Effector memory CD4-positive, alpha-beta T cell (primary cell): ENCODE measurements at regions not wholly inside any gene's neighbourhood (a gene's known extent, or its start where the extent isn't known, plus 50 kb on each side); places are given as distances from the start of the nearest gene placed in this dataset.
"Not testable (repeated sequence)": the region's sequence is repeated elsewhere in the genome, so short reads cannot be mapped to it uniquely, and the experiment has no call there.

Experiments used
- DNase-seq, 3 donors: peaks; one replicate each; pipeline ENCODE4 v3.0.0-alpha.2; 2020
- H3K27ac ChIP-seq: 2 replicates; pipeline ENCODE4 v1.7.0; 2013; ENCODE audit warnings: mild to moderate bottlenecking, low read length, moderate library complexity; ENCODE audit not compliant: insufficient read depth, poor library complexity, severe bottlenecking
- H3K27me3 ChIP-seq: replicated peaks from 2 replicates; pipeline ENCODE4 v1.7.0; 2013; ENCODE audit warnings: mild to moderate bottlenecking, low read length; ENCODE audit not compliant: insufficient read depth, control insufficient read depth, poor library complexity, severe bottlenecking
- H3K36me3 ChIP-seq: 2 replicates; pipeline ENCODE4 v1.7.0; 2013; ENCODE audit warnings: mild to moderate bottlenecking, low read length, moderate library complexity; ENCODE audit not compliant: control insufficient read depth, insufficient read depth
- H3K4me1 ChIP-seq: 2 replicates; pipeline ENCODE4 v1.7.0; 2013; ENCODE audit warnings: low read length, mild to moderate bottlenecking; ENCODE audit not compliant: control insufficient read depth, insufficient read depth, poor library complexity, severe bottlenecking
- H3K4me3 ChIP-seq: 2 replicates; pipeline ENCODE4 v1.7.0; 2013; ENCODE audit warnings: low read length, low read depth, mild to moderate bottlenecking; ENCODE audit not compliant: insufficient read depth, poor library complexity, severe bottlenecking
- H3K9me3 ChIP-seq: 2 replicates; pipeline ENCODE4 v1.7.0; 2013; ENCODE audit warnings: mild to moderate bottlenecking, low read length, moderate library complexity; ENCODE audit not compliant: control insufficient read depth

GRCh38 chr7:142638581-142638980 lies 110.7 kb upstream of the PRSS1 start:
- H3K9me3 ChIP-seq, result no peaks in the 10 kb centered on the region
- no peaks in the 10 kb centered on the region for H3K27me3 ChIP-seq
- no peak for DNase-seq
- no peaks in the 10 kb centered on the region for H3K4me1 ChIP-seq
- H3K27ac ChIP-seq, result no peak overlapping the region
- H3K4me3 ChIP-seq, result no peak overlapping the region
- H3K36me3 ChIP-seq, result no peaks in the 10 kb centered on the region

- H3K4me3 ChIP-seq, result peak overlapping the region; percentile 29
- peak overlapping the region; percentile 72 for H3K27ac ChIP-seq
Measured at GRCh38 chr7:142637240-142637639, 112.0 kb upstream of the PRSS1 start.

GRCh38 chr7:142636751-142637150 lies 112.5 kb upstream of the PRSS1 start:
- Histone ChIP-seq H3K4me3 (peak overlapping the region; percentile 29), H3K27me3 (no peaks in the 10 kb centered on the region), H3K4me1 (no peaks in the 10 kb centered on the region), H3K36me3 (no peaks in the 10 kb centered on the region), H3K27ac (peak overlapping the region; percentile 72), H3K9me3 (no peaks in the 10 kb centered on the region)
- no peak for DNase-seq

More at GRCh38 chr7:142637240-142637639, 112.0 kb upstream of the PRSS1 start:
- H3K36me3 ChIP-seq, result no peaks in the 10 kb centered on the region
- no peaks in the 10 kb centered on the region for H3K4me1 ChIP-seq
- H3K27me3 ChIP-seq, result no peaks in the 10 kb centered on the region
- DNase-seq, result no peak
- no peaks in the 10 kb centered on the region for H3K9me3 ChIP-seq

- not testable (repeated sequence) for H3K36me3 ChIP-seq, H3K9me3 ChIP-seq, H3K4me1 ChIP-seq, DNase-seq, H3K27me3 ChIP-seq, H3K27ac ChIP-seq, H3K4me3 ChIP-seq
Measured at GRCh38 chr7:142636107-142636506, 113.2 kb upstream of the PRSS1 start.

GRCh38 chr7:142632271-142633134 lies 116.8 kb upstream of the PRSS1 start:
- Histone ChIP-seq H3K9me3 (no peaks in the 10 kb centered on the region), H3K27me3 (no peaks in the 10 kb centered on the region), H3K4me1 (no peaks in the 10 kb centered on the region), H3K27ac (no peak overlapping the region), H3K4me3 (no peak overlapping the region), H3K36me3 (no peaks in the 10 kb centered on the region)
- DNase-seq, result peak in 2 of 3 donors; percentile 2 to 36

GRCh38 chr7:142629588-142630260 lies 119.5 kb upstream of the PRSS1 start:
- H3K4me1 ChIP-seq, result no peaks in the 10 kb centered on the region
- H3K27ac ChIP-seq, result no peak overlapping the region
- no peaks in the 10 kb centered on the region for H3K9me3 ChIP-seq
- no peak overlapping the region for H3K4me3 ChIP-seq
- no peak for DNase-seq
- H3K36me3 ChIP-seq, result no peaks in the 10 kb centered on the region
- no peaks in the 10 kb centered on the region for H3K27me3 ChIP-seq

GRCh38 chr7:142628945-142629344 lies 120.3 kb upstream of the PRSS1 start:
- Histone ChIP-seq H3K27ac (no peak overlapping the region), H3K36me3 (no peaks in the 10 kb centered on the region), H3K9me3 (no peaks in the 10 kb centered on the region), H3K27me3 (no peaks in the 10 kb centered on the region), H3K4me1 (no peaks in the 10 kb centered on the region), H3K4me3 (no peak overlapping the region)
- no peak for DNase-seq

GRCh38 chr7:142627223-142627622 lies 122.0 kb upstream of the PRSS1 start:
- H3K36me3 ChIP-seq, H3K4me1 ChIP-seq, DNase-seq, H3K27me3 ChIP-seq, H3K9me3 ChIP-seq: not testable (repeated sequence)
- Histone ChIP-seq H3K27ac (peak overlapping the region; percentile 47), H3K4me3 (peak overlapping the region; percentile 7)

GRCh38 chr7:142626420-142627035 lies 122.7 kb upstream of the PRSS1 start:
- DNase-seq, result peak; percentile 22 to 64 (median 25)
- Histone ChIP-seq H3K9me3 (no peaks in the 10 kb centered on the region), H3K4me1 (no peaks in the 10 kb centered on the region), H3K4me3 (peak overlapping the region; percentile 7), H3K27ac (peak overlapping the region; percentile 47), H3K27me3 (no peaks in the 10 kb centered on the region), H3K36me3 (no peaks in the 10 kb centered on the region)

- H3K4me1 ChIP-seq, H3K4me3 ChIP-seq, H3K36me3 ChIP-seq, DNase-seq, H3K9me3 ChIP-seq, H3K27me3 ChIP-seq, H3K27ac ChIP-seq: not testable (repeated sequence)
Measured at GRCh38 chr7:142625216-142625615, 124.1 kb upstream of the PRSS1 start.
